T-cell (primary cell): ENCODE measurements at regions not wholly inside any gene's neighbourhood (a gene's known extent, or its start where the extent isn't known, plus 50 kb on each side); places are given as distances from the start of the nearest gene placed in this dataset.

Source experiments
- ATAC-seq, 4 experiments: fragments of 200-7000 bp in 3 of 4; fragments of 150-1000 bp in 1 of 4; cut with Tn5 transposase; replicated peaks in 1 of 4; 1 replicate in 3 of 4; 2 replicates in 1 of 4; pipeline ENCODE4 v1.10.0; 2021; ENCODE audit warnings: moderate library complexity in 3 of 4, mild to moderate bottlenecking in 2 of 4, moderate number of reproducible peaks in 1 of 4
- CTCF ChIA-PET, 2 donors: fragments of 300-600 bp; sonication (Branson Sonifier 250); formaldehyde crosslinking; loops; one replicate each; lab custom pipeline; 2022; ENCODE audit warnings: antibody characterized with exemption in 2 of 2; lab: Charles Lee
- POLR2A ChIA-PET, 2 donors: fragments of 300-600 bp; sonication (Branson Sonifier 250); formaldehyde crosslinking; loops; one replicate each; lab custom pipeline; 2022; ENCODE audit warnings: antibody characterized with exemption in 2 of 2; lab: Charles Lee
- DNase-seq, 35 experiments: peaks; one replicate each; pipeline versions ENCODE4 v3.0.0 to v3.0.0-alpha.2; 2013 to 2023
- H3K27ac ChIP-seq: one replicate; pipeline ENCODE4 v1.5.1; 2013; ENCODE audit warnings: low read length
- H3K27me3 ChIP-seq, 2 experiments: replicated peaks in 1 of 2; 1 replicate in 1 of 2; 2 replicates in 1 of 2; pipeline versions ENCODE4 v1.6.1 to v1.7.0; 2013; ENCODE audit warnings: low read length in 1 of 2, mixed read lengths in 1 of 2; ENCODE audit not compliant: control insufficient read depth in 2 of 2, insufficient read depth in 2 of 2; ENCODE audit errors: extremely low read depth in 1 of 2
- H3K36me3 ChIP-seq, 2 donors: 1 replicate in 1 of 2; 2 replicates in 1 of 2; pipeline versions ENCODE4 v1.6.1 to v1.7.0; 2013; ENCODE audit warnings: low read length in 1 of 2; ENCODE audit not compliant: control insufficient read depth in 2 of 2, insufficient read depth in 1 of 2; ENCODE audit errors: extremely low read depth in 1 of 2
- H3K4me1 ChIP-seq, 2 experiments: 1 replicate in 1 of 2; 2 replicates in 1 of 2; pipeline versions ENCODE4 v1.6.1 to v1.7.0; 2013; ENCODE audit warnings: low read length in 2 of 2, mixed read lengths in 1 of 2; ENCODE audit not compliant: insufficient read depth in 2 of 2, control insufficient read depth in 1 of 2; ENCODE audit errors: extremely low read depth in 1 of 2
- H3K4me3 ChIP-seq, 2 donors: 1 replicate in 1 of 2; 2 replicates in 1 of 2; pipeline versions ENCODE4 v1.5.1 to v1.7.0; 2013; ENCODE audit warnings: mild to moderate bottlenecking in 2 of 2, low read length in 1 of 2, moderate library complexity in 1 of 2; ENCODE audit not compliant: control insufficient read depth in 1 of 2; ENCODE audit errors: extremely low read depth in 1 of 2
- H3K9me3 ChIP-seq: 2 replicates; pipeline ENCODE4 v1.7.0; 2013
- H3K27ac Mint-ChIP-seq, 2 donors: one replicate each; pipeline ENCODE4 v1.8.0; 2020 to 2021; ENCODE audit warnings: mild to moderate bottlenecking in 2 of 2, mixed read lengths in 2 of 2
- H3K27me3 Mint-ChIP-seq, 2 donors: one replicate each; pipeline ENCODE4 v1.8.0; 2021 to 2022; ENCODE audit warnings: mixed read lengths in 2 of 2
- H3K36me3 Mint-ChIP-seq: one replicate; pipeline ENCODE4 v1.8.0; 2021; ENCODE audit warnings: mixed read lengths
- H3K4me1 Mint-ChIP-seq, 3 donors: one replicate each; pipeline ENCODE4 v1.8.0; 2020 to 2022; ENCODE audit warnings: mixed read lengths in 3 of 3, mild to moderate bottlenecking in 1 of 3
- H3K4me3 Mint-ChIP-seq, 3 donors: one replicate each; pipeline ENCODE4 v1.8.0; 2020 to 2022; ENCODE audit warnings: mild to moderate bottlenecking in 3 of 3, mixed read lengths in 3 of 3, moderate library complexity in 3 of 3
- H3K9me3 Mint-ChIP-seq, 3 donors: one replicate each; pipeline ENCODE4 v1.8.0; 2020 to 2022; ENCODE audit warnings: mixed read lengths in 3 of 3
- WGBS: methylation state at CpG from one replicate; pipeline ENCODE4 v1.1.5; 2013; ENCODE audit warnings: missing lambda C conversion rate; ENCODE audit not compliant: insufficient coverage; 5-methylcytosine and 5-hydroxymethylcytosine counted together

DNA sequence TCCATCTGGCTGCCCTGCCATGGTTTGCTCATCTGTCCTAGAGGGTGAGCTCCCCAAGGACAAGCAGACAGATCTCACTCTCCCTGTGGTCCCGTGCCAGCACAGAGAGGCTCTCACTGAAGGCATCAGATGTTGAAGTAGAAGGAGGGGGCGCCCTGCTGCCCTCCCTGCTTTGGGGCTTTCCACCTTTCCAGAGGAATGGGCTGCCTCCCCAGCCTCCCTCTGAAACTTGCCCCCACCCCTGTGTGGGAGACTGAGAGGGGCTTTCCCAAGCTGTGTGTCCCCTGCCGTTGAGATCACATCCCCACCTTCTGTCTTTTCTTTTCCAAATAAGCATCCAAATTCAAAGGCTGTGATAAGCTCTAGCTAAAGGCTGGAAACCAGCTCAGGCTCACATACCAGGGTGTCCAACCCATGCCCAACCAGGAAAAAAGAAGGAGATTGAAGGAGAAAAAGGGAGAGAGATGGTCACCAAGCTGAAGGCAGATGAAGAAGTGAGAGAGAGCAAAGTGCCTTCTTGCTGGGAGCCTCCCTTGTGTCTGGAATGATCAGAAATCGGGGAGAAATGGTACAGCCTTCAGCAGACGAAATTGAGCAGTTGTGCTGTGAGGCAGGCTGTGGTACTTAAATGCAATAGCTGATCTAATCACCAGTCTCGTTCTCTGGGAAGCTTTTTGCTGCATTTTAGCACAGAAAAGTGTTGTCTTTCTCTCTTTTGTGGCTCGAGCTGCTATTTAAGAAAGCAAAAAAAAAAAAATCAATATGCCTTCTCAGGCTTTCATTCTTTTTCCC lies 145.9 kb upstream of the LHX1 start:
- Histone ChIP-seq H3K27ac (no peak overlapping the region), H3K36me3 (no peaks in the 10 kb centered on the region), H3K9me3 (no peaks in the 10 kb centered on the region), H3K4me1 (no peaks in the 10 kb centered on the region), H3K27me3 (peaks cover 0 to 4% of the 10 kb centered on the region in 2 experiments), H3K4me3 (no peak overlapping the region)
- POLR2A ChIA-PET, result no interaction called here
- Mint-ChIP-seq H3K9me3 (no peaks in the 10 kb centered on the region), H3K27ac (no peak overlapping the region), H3K27me3 (peaks cover 21 to 32% of the 10 kb centered on the region in 2 donors), H3K4me1 (no peaks in the 10 kb centered on the region), H3K36me3 (no peaks in the 10 kb centered on the region), H3K4me3 (no peak overlapping the region)
- DNase-seq, result no peak
- 31% methylated on average over 3 of the region's 7 CpGs for WGBS
- CTCF ChIA-PET, result no interaction called here
- no peak for ATAC-seq

GRCh38 chr17:36791942-36792475 lies 145.3 kb upstream of the LHX1 start:
- no peak overlapping the region for H3K4me3 Mint-ChIP-seq
- Histone ChIP-seq H3K27ac (no peak overlapping the region), H3K4me1 (no peaks in the 10 kb centered on the region), H3K36me3 (no peaks in the 10 kb centered on the region), H3K4me3 (no peak overlapping the region), H3K27me3 (peaks cover 0 to 4% of the 10 kb centered on the region in 2 experiments), H3K9me3 (no peaks in the 10 kb centered on the region)
- no peaks in the 10 kb centered on the region for H3K9me3 Mint-ChIP-seq
- ATAC-seq, result no peak
- H3K27ac Mint-ChIP-seq, result no peak overlapping the region
- no peaks in the 10 kb centered on the region for H3K36me3 Mint-ChIP-seq
- DNase-seq, result no peak
- WGBS, result 52% methylated on average over 11 of the region's 13 CpGs
- H3K4me1 Mint-ChIP-seq, result no peaks in the 10 kb centered on the region
- CTCF ChIA-PET, result no interaction called here
- POLR2A ChIA-PET, result no interaction called here
- H3K27me3 Mint-ChIP-seq, result peaks cover 21 to 32% of the 10 kb centered on the region in 2 donors

GRCh38 chr17:36792849-36793248 lies 144.4 kb upstream of the LHX1 start:
- H3K27ac Mint-ChIP-seq, result no peak overlapping the region
- no peaks in the 10 kb centered on the region for H3K36me3 ChIP-seq
- no peak for DNase-seq
- H3K4me3 ChIP-seq, result no peak overlapping the region
- ATAC-seq, result no peak
- POLR2A ChIA-PET, result no interaction called here
- no peak overlapping the region for H3K4me3 Mint-ChIP-seq
- H3K4me1 Mint-ChIP-seq, result no peaks in the 10 kb centered on the region
- H3K9me3 Mint-ChIP-seq, result no peaks in the 10 kb centered on the region
- peaks cover 5 to 8% of the 10 kb centered on the region in 2 experiments for H3K27me3 ChIP-seq
- H3K27ac ChIP-seq, result no peak overlapping the region
- 88% methylated on average over 4 of the region's 5 CpGs for WGBS
- no peaks in the 10 kb centered on the region for H3K36me3 Mint-ChIP-seq
- no peaks in the 10 kb centered on the region for H3K9me3 ChIP-seq
- H3K27me3 Mint-ChIP-seq, result peaks cover 21 to 30% of the 10 kb centered on the region in 2 donors
- H3K4me1 ChIP-seq, result no peaks in the 10 kb centered on the region
- CTCF ChIA-PET, result no interaction called here

- ATAC-seq, result no peak
- CTCF ChIA-PET, result no interaction called here
- H3K27me3 Mint-ChIP-seq, result peaks cover 21 to 24% of the 10 kb centered on the region in 2 donors
- Histone ChIP-seq H3K36me3 (no peaks in the 10 kb centered on the region), H3K4me3 (no peak overlapping the region), H3K9me3 (no peaks in the 10 kb centered on the region), H3K4me1 (no peaks in the 10 kb centered on the region), H3K27ac (no peak overlapping the region), H3K27me3 (peaks cover 5 to 8% of the 10 kb centered on the region in 2 experiments)
- H3K9me3 Mint-ChIP-seq, result no peaks in the 10 kb centered on the region
- no peak overlapping the region for H3K4me3 Mint-ChIP-seq
- no peak for DNase-seq
- WGBS, result no CpG with 5 or more reads among the region's 2 CpGs
- no peaks in the 10 kb centered on the region for H3K36me3 Mint-ChIP-seq
- no peaks in the 10 kb centered on the region for H3K4me1 Mint-ChIP-seq
- H3K27ac Mint-ChIP-seq, result no peak overlapping the region
- POLR2A ChIA-PET, result no interaction called here
Observed at GRCh38 chr17:36793976-36794375, 143.3 kb upstream of the LHX1 start.

DNA sequence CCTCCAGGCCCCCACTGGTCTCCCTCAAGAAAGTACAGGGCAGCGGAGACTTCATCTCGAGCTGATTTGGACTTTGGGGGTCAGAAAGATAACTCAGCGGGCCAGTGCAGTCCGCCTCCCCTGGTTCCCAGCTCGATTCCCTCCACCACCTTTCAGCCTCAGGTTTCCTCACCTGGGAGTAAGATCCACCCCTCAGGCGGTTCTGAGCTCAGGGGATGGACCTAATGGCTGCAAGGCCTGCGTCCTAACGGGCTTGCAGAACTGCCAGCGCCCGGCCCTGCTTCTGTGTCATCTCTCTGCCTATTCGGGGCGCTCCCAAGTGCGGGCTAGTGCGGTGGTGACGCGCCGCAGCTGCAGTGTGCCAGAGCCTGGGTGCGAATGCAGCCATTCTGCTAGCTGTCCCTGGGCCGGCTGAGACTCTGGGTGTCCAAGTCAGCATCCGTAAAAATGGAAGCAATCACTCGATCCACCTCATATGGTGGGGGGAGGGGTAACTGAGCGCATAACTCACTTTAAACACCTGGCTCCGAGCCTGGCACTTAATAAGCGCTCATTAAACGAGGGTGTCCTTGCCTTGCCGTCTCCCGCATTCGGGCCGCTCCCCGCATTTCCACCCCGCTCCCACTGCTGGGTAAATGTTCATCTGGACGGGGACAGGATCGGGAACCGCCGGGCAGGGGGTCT lies 129.6 kb upstream of the LHX1 start:
- H3K27ac Mint-ChIP-seq, result no peak overlapping the region
- H3K27ac ChIP-seq, result no peak overlapping the region
- peaks cover 49 to 61% of the 10 kb centered on the region in 2 donors for H3K27me3 Mint-ChIP-seq
- H3K27me3 ChIP-seq, result peaks cover 23 to 58% of the 10 kb centered on the region in 2 experiments
- H3K4me1 Mint-ChIP-seq, result no peaks in the 10 kb centered on the region
- no peak overlapping the region for H3K4me3 ChIP-seq
- ATAC-seq, result no peak
- H3K4me1 ChIP-seq, result no peaks in the 10 kb centered on the region
- ChIA-PET CTCF (no interaction called here), POLR2A (no interaction called here)
- no peaks in the 10 kb centered on the region for H3K9me3 ChIP-seq
- H3K36me3 ChIP-seq, result no peaks in the 10 kb centered on the region
- no peaks in the 10 kb centered on the region for H3K36me3 Mint-ChIP-seq
- H3K4me3 Mint-ChIP-seq, result no peak overlapping the region
- 15% methylated on average over 20 of the region's 35 CpGs for WGBS
- DNase-seq, result no peak
- no peaks in the 10 kb centered on the region for H3K9me3 Mint-ChIP-seq

- ChIA-PET POLR2A (no interaction called here), CTCF (no interaction called here)
- DNase-seq, result no peak
- H3K36me3 Mint-ChIP-seq, result no peaks in the 10 kb centered on the region
- H3K9me3 Mint-ChIP-seq, result no peaks in the 10 kb centered on the region
- H3K27me3 Mint-ChIP-seq, result peaks cover 55 to 63% of the 10 kb centered on the region in 2 donors
- H3K4me3 ChIP-seq, result no peak overlapping the region
- H3K27ac Mint-ChIP-seq, result no peak overlapping the region
- H3K27me3 ChIP-seq, result peaks cover 23 to 64% of the 10 kb centered on the region in 2 experiments
- H3K9me3 ChIP-seq, result no peaks in the 10 kb centered on the region
- H3K4me3 Mint-ChIP-seq, result no peak overlapping the region
- H3K4me1 Mint-ChIP-seq, result no peaks in the 10 kb centered on the region
- no peaks in the 10 kb centered on the region for H3K36me3 ChIP-seq
- H3K27ac ChIP-seq, result no peak overlapping the region
- WGBS, result 10% methylated on average over 58 of the region's 60 CpGs
- ATAC-seq, result no peak
- no peaks in the 10 kb centered on the region for H3K4me1 ChIP-seq
Observed at GRCh38 chr17:36808180-36808661, 129.1 kb upstream of the LHX1 start.
